Bronchial epithelial cell (primary cell): ENCODE measurements at regions not wholly inside any gene's neighbourhood (a gene's known extent, or its start where the extent isn't known, plus 50 kb on each side); places are given as distances from the start of the nearest gene placed in this dataset.

Experiments used
- DNase-seq: peaks from one replicate; pipeline ENCODE4 v3.0.0-alpha.2; 2010; ENCODE audit warnings: low read depth
- FAIRE-seq: peaks from 2 replicates; lab custom pipeline; 2011; peaks lifted over from hg19 to GRCh38; lab: Jason Lieb, UNC
- H3K27me3 ChIP-seq: 2 replicates; pipeline ENCODE4 v1.5.1; 2011; ENCODE audit warnings: low read length; ENCODE audit not compliant: control insufficient read depth, insufficient read depth
- H3K36me3 ChIP-seq: 2 replicates; pipeline ENCODE4 v1.5.1; 2011; ENCODE audit warnings: low read length; ENCODE audit not compliant: control insufficient read depth, insufficient read depth
- H3K4me3 ChIP-seq: 2 replicates; pipeline ENCODE4 v1.5.1; 2011; ENCODE audit warnings: mild to moderate bottlenecking, low read depth, low read length, control low read depth
- CTCF ChIP-seq: IDR thresholded peaks from 2 replicates; pipeline ENCODE4 v1.5.1; 2011; ENCODE audit warnings: mild to moderate bottlenecking, moderate library complexity, low read length, control low read depth, inconsistent platforms; ENCODE audit not compliant: insufficient read depth, severe bottlenecking

GRCh38 chr9:135251996-135252760 is 164.7 kb downstream of the OLFM1 start:
- FAIRE-seq = peak; percentile 43
- no peaks in the 10 kb centered on the region for H3K27me3 ChIP-seq
- no peak for TF ChIP-seq CTCF
- no peaks in the 10 kb centered on the region for H3K36me3 ChIP-seq
- H3K4me3 ChIP-seq = no peak overlapping the region
- no peak for DNase-seq

- TF ChIP-seq CTCF = no peak
- H3K36me3 ChIP-seq = no peaks in the 10 kb centered on the region
- H3K4me3 ChIP-seq = no peak overlapping the region
- H3K27me3 ChIP-seq = no peaks in the 10 kb centered on the region
- DNase-seq (no peak), FAIRE-seq (no peak)
Observed at GRCh38 chr9:135252980-135253304, 165.5 kb downstream of the OLFM1 start.

- H3K36me3 ChIP-seq = no peaks in the 10 kb centered on the region
- no peak for TF ChIP-seq CTCF
- FAIRE-seq = no peak
- no peak for DNase-seq
- no peak overlapping the region for H3K4me3 ChIP-seq
- no peaks in the 10 kb centered on the region for H3K27me3 ChIP-seq
Observed at GRCh38 chr9:135253305-135254004, 166.0 kb downstream of the OLFM1 start.

GRCh38 chr9:135254176-135255032 is 166.9 kb downstream of the OLFM1 start:
- H3K36me3 ChIP-seq = no peaks in the 10 kb centered on the region
- TF ChIP-seq CTCF = no peak
- no peaks in the 10 kb centered on the region for H3K27me3 ChIP-seq
- DNase-seq = no peak
- no peak overlapping the region for H3K4me3 ChIP-seq
- no peak for FAIRE-seq

DNA sequence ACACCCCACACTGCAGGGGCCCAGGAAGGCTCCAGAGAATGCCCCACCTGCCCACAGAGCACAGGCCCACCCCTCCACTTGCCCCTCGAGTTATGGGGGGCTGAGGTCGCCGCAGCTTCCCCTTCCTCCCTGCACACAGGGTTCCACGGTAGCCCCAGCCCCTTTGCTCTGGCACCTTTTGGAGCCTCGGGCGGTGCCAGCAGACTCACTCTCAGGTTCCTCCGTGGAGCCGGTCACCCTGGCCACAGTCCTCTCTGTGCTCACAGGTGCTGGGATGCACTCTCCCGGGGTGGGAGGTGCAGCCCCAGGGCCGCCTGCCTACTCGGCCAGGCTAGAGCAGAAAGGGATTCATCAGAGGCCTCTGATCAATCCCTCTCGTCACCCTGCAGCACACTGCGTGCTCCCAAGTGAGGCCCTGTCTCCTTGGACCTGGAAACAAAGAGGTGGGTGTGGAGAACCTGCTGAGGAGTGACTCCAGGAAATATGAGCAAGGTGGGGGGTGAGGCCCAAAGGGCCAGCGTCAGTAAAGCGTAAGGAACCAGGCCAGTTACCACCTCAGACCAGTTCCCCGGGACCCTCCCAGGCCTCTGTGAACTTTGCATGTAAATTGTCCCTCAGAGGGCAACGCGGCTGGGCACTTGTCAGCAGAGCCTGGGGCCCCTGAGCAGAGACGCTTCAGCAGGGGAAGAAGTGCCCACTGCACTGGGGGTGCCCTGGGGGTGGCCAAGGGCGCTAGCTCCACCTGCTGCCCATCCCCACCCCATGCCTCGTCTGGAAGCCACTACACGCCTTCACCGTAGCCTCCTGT is 167.8 kb downstream of the OLFM1 start:
- no peak for DNase-seq
- no peak for FAIRE-seq

More for the DNA sequence above, 167.8 kb downstream of the OLFM1 start:
- Histone ChIP-seq H3K36me3 (no peaks in the 10 kb centered on the region), H3K4me3 (no peak overlapping the region), H3K27me3 (no peaks in the 10 kb centered on the region)
- no peak for TF ChIP-seq CTCF
